B cell (primary cell): ENCODE measurements at regions not wholly inside any gene's neighbourhood (a gene's known extent, or its start where the extent isn't known, plus 50 kb on each side); places are given as distances from the start of the nearest gene placed in this dataset.

Source experiments
- EZH2 ChIP-seq: IDR thresholded peaks from 2 replicates; pipeline ENCODE4 v1.6.1; 2012; ENCODE audit warnings: borderline replicate concordance, low read depth, mild to moderate bottlenecking, moderate library complexity, low read length; ENCODE audit not compliant: insufficient read depth, poor library complexity, severe bottlenecking
- TF ChIP-seq, protein P1 (sequence below): fragments of 200-600 bp; IDR thresholded peaks from one replicate; pipeline ENCODE4 v1.8.0; 2022; ENCODE audit warnings: antibody characterized with exemption, mild to moderate bottlenecking

DNA sequence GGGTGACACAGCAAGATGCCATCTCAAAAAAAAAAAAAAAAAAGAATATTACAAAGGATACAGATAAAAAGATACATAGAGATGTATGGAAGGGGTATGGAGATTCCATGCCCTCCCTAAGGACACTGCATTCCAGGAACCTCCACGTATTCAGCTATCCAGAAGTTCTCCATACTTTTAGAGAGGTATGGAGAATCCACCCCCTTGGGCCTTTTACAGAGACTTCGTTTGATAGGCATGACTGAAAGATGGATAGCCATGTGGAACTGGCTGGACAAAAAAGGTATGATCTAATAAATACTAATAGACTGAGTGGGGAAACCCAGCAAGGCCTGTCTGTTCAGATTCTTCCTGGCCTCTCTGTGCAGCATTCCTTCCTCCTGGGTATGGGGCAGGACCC, 56.6 kb upstream of the DMRT1 start:
- TF ChIP-seq, protein P1, sequence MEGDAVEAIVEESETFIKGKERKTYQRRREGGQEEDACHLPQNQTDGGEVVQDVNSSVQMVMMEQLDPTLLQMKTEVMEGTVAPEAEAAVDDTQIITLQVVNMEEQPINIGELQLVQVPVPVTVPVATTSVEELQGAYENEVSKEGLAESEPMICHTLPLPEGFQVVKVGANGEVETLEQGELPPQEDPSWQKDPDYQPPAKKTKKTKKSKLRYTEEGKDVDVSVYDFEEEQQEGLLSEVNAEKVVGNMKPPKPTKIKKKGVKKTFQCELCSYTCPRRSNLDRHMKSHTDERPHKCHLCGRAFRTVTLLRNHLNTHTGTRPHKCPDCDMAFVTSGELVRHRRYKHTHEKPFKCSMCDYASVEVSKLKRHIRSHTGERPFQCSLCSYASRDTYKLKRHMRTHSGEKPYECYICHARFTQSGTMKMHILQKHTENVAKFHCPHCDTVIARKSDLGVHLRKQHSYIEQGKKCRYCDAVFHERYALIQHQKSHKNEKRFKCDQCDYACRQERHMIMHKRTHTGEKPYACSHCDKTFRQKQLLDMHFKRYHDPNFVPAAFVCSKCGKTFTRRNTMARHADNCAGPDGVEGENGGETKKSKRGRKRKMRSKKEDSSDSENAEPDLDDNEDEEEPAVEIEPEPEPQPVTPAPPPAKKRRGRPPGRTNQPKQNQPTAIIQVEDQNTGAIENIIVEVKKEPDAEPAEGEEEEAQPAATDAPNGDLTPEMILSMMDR = no peak
- TF ChIP-seq EZH2 = no peak
